NT2/D1 (cell line): ENCODE measurements at regions not wholly inside any gene's neighbourhood (a gene's known extent, or its start where the extent isn't known, plus 50 kb on each side); places are given as distances from the start of the nearest gene placed in this dataset.

Experiments
- DNase-seq: peaks from one replicate; pipeline ENCODE4 v3.0.0-alpha.2; 2011; ENCODE audit warnings: low read depth, low spot score
- H3K27me3 ChIP-seq: 2 replicates; pipeline ENCODE4 v1.6.0; 2011; ENCODE audit warnings: mild to moderate bottlenecking; ENCODE audit not compliant: insufficient read length, insufficient read depth
- H3K36me3 ChIP-seq: 2 replicates; pipeline ENCODE4 v1.6.1; 2011; ENCODE audit warnings: mild to moderate bottlenecking, low read length, mixed read lengths; ENCODE audit not compliant: insufficient read depth, insufficient read length
- H3K4me1 ChIP-seq: 2 replicates; pipeline ENCODE4 v1.5.1; 2011; ENCODE audit not compliant: insufficient read depth, insufficient read length
- H3K4me3 ChIP-seq: 2 replicates; pipeline ENCODE4 v1.5.1; 2011; ENCODE audit warnings: low read depth; ENCODE audit not compliant: insufficient read length
- H3K9ac ChIP-seq: 2 replicates; pipeline ENCODE4 v1.6.0; 2011; ENCODE audit warnings: low read depth; ENCODE audit not compliant: insufficient read length
- H3K9me3 ChIP-seq: 2 replicates; pipeline ENCODE4 v1.5.1; 2011; ENCODE audit warnings: mild to moderate bottlenecking, low read length; ENCODE audit not compliant: insufficient read depth
- SUZ12 ChIP-seq: IDR thresholded peaks from 2 replicates; pipeline ENCODE4 v1.6.1; 2011; ENCODE audit not compliant: insufficient read length, insufficient read depth; ENCODE audit errors: extremely low read depth
- YY1 ChIP-seq: IDR thresholded peaks from 2 replicates; pipeline ENCODE4 v1.6.1; 2011; ENCODE audit not compliant: insufficient read length, insufficient read depth
- ZNF274 ChIP-seq: IDR thresholded peaks from 2 replicates; pipeline ENCODE4 v1.6.1; 2011; ENCODE audit warnings: mild to moderate bottlenecking, low read depth, low read length

GRCh38 chr14:53613404-53614253, 343.0 kb downstream of the BMP4 start:
- DNase-seq: no peak
- H3K27me3 ChIP-seq: no peaks in the 10 kb centered on the region
- no peak overlapping the region for H3K9ac ChIP-seq
- no peaks in the 10 kb centered on the region; the same call in 1 of the 2 replicates for H3K9me3 ChIP-seq
- no peak overlapping the region for H3K4me3 ChIP-seq
- TF ChIP-seq ZNF274 (no peak), SUZ12 (no peak), YY1 (no peak)
- H3K36me3 ChIP-seq: no peaks in the 10 kb centered on the region
- H3K4me1 ChIP-seq: no peaks in the 10 kb centered on the region

- no peak for DNase-seq
- no peak for TF ChIP-seq ZNF274
- no peak for TF ChIP-seq SUZ12
- TF ChIP-seq YY1: no peak
- Histone ChIP-seq H3K9me3 (no peaks in the 10 kb centered on the region; the same call in 1 of the 2 replicates), H3K4me3 (no peak overlapping the region), H3K4me1 (no peaks in the 10 kb centered on the region), H3K9ac (no peak overlapping the region), H3K27me3 (no peaks in the 10 kb centered on the region), H3K36me3 (no peaks in the 10 kb centered on the region)
These were observed 345.7 kb downstream of the BMP4 start for GRCh38 chr14:53610947-53611346.

GRCh38 chr14:53609009-53609408, 347.6 kb downstream of the BMP4 start:
- DNase-seq: no peak
- H3K4me1 ChIP-seq: no peaks in the 10 kb centered on the region
- no peak overlapping the region for H3K4me3 ChIP-seq
- no peaks in the 10 kb centered on the region; the same call in 1 of the 2 replicates for H3K9me3 ChIP-seq
- H3K36me3 ChIP-seq: no peaks in the 10 kb centered on the region
- no peaks in the 10 kb centered on the region for H3K27me3 ChIP-seq
- TF ChIP-seq YY1 (no peak), ZNF274 (no peak), SUZ12 (no peak)
- no peak overlapping the region for H3K9ac ChIP-seq

- TF ChIP-seq YY1: no peak
- no peak for TF ChIP-seq ZNF274
- no peak for DNase-seq
- Histone ChIP-seq H3K36me3 (no peaks in the 10 kb centered on the region), H3K27me3 (no peaks in the 10 kb centered on the region), H3K4me1 (no peaks in the 10 kb centered on the region), H3K9me3 (no peaks in the 10 kb centered on the region; the same call in 1 of the 2 replicates), H3K9ac (no peak overlapping the region), H3K4me3 (no peak overlapping the region)
These were observed 348.3 kb downstream of the BMP4 start for GRCh38 chr14:53608369-53608768.

- H3K27me3 ChIP-seq: no peaks in the 10 kb centered on the region
- no peak overlapping the region for H3K4me3 ChIP-seq
- no peaks in the 10 kb centered on the region; the same call in 1 of the 2 replicates for H3K9me3 ChIP-seq
- no peak overlapping the region for H3K9ac ChIP-seq
- TF ChIP-seq SUZ12: no peak
- TF ChIP-seq YY1: no peak
- TF ChIP-seq ZNF274: no peak
- DNase-seq: no peak
- H3K36me3 ChIP-seq: no peaks in the 10 kb centered on the region
- no peaks in the 10 kb centered on the region for H3K4me1 ChIP-seq
These were observed 350.4 kb downstream of the BMP4 start for GRCh38 chr14:53606203-53606602.

GRCh38 chr14:53605562-53605961, 351.1 kb downstream of the BMP4 start:
- no peak overlapping the region for H3K4me3 ChIP-seq
- DNase-seq: no peak
- H3K27me3 ChIP-seq: no peaks in the 10 kb centered on the region
- TF ChIP-seq SUZ12 (no peak), YY1 (no peak), ZNF274 (no peak)
- no peaks in the 10 kb centered on the region for H3K36me3 ChIP-seq
- no peaks in the 10 kb centered on the region for H3K4me1 ChIP-seq
- H3K9ac ChIP-seq: no peak overlapping the region
- H3K9me3 ChIP-seq: no peaks in the 10 kb centered on the region; the same call in 1 of the 2 replicates

- Histone ChIP-seq H3K9ac (no peak overlapping the region), H3K4me1 (no peaks in the 10 kb centered on the region)
- TF ChIP-seq YY1 (no peak), ZNF274 (no peak), SUZ12 (no peak)
These were observed 352.6 kb downstream of the BMP4 start for GRCh38 chr14:53603994-53604393.

More at GRCh38 chr14:53603994-53604393, 352.6 kb downstream of the BMP4 start:
- no peak overlapping the region for H3K4me3 ChIP-seq
- no peaks in the 10 kb centered on the region; the same call in 1 of the 2 replicates for H3K9me3 ChIP-seq
- DNase-seq: no peak
- no peaks in the 10 kb centered on the region for H3K27me3 ChIP-seq
- H3K36me3 ChIP-seq: no peaks in the 10 kb centered on the region
